ENCODE measurements at regions not wholly inside any gene's neighbourhood (a gene's known extent, or its start where the extent isn't known, plus 50 kb on each side); places are given as distances from the start of the nearest gene placed in this dataset.

DNA sequence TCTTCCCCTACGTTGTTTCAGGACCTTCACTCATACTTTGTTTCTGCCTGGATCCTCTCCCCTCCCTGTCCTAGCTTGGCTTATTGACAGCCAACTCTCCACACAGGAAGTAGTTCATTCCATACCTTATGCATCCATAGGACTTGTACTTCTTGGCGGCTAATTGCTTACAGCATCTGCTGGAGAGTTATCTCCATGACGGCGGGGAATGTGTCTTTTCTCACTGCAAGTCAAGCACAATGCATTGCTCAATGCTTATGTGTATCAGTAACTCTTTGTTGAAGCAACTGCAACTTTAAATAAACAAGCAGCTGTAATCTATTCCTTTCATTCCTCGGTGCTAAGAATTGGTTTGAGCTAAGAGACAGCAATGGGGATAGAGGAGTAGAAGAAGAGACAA, 551.3 kb upstream of the EPHA7 start:
- Histone ChIP-seq H3K27ac (no peak overlapping the region), H3K27me3 (no peaks in the 10 kb centered on the region), H3K9me3 (no peaks in the 10 kb centered on the region), H3K4me1 (no peaks in the 10 kb centered on the region), H3K36me3 (no peaks in the 10 kb centered on the region), H3K4me3 (no peak overlapping the region)
- DNase-seq (peak in 1 of 4 donors; percentile 8), ATAC-seq (no peak)
- intact Hi-C loops (cut with DNase I) = no loop called here
- TF ChIP-seq CTCF (IDR thresholded peaks at IDR 0.05) = no peak

- Histone ChIP-seq H3K36me3 (no peaks in the 10 kb centered on the region), H3K4me1 (no peaks in the 10 kb centered on the region), H3K4me3 (no peak overlapping the region), H3K27ac (no peak overlapping the region), H3K27me3 (no peaks in the 10 kb centered on the region), H3K9me3 (no peaks in the 10 kb centered on the region)
- DNase-seq (no peak), ATAC-seq (no peak)
- TF ChIP-seq CTCF (IDR thresholded peaks at IDR 0.05) = no peak
- intact Hi-C loops (cut with DNase I) = no loop called here
These were observed 548.8 kb upstream of the EPHA7 start for GRCh38 chr6:93968126-93968525.

GRCh38 chr6:93964926-93965325, 545.6 kb upstream of the EPHA7 start:
- Histone ChIP-seq H3K27me3 (no peaks in the 10 kb centered on the region), H3K4me3 (no peak overlapping the region), H3K4me1 (no peaks in the 10 kb centered on the region), H3K27ac (no peak overlapping the region), H3K36me3 (no peaks in the 10 kb centered on the region), H3K9me3 (no peaks in the 10 kb centered on the region)
- no peak for ATAC-seq
- DNase-seq = no peak
- no peak for TF ChIP-seq CTCF (IDR thresholded peaks at IDR 0.05)
- intact Hi-C loops (cut with DNase I) = no loop called here

GRCh38 chr6:93964321-93964720, 545.0 kb upstream of the EPHA7 start:
- H3K27ac ChIP-seq = no peak overlapping the region
- H3K36me3 ChIP-seq = no peaks in the 10 kb centered on the region
- ATAC-seq (no peak), DNase-seq (no peak)
- no peaks in the 10 kb centered on the region for H3K9me3 ChIP-seq
- no peak for TF ChIP-seq CTCF (IDR thresholded peaks at IDR 0.05)
- intact Hi-C loops (cut with DNase I) = no loop called here
- H3K4me1 ChIP-seq = no peaks in the 10 kb centered on the region
- no peak overlapping the region for H3K4me3 ChIP-seq
- no peaks in the 10 kb centered on the region for H3K27me3 ChIP-seq

- Histone ChIP-seq H3K27me3 (no peaks in the 10 kb centered on the region), H3K27ac (no peak overlapping the region), H3K9me3 (no peaks in the 10 kb centered on the region), H3K4me3 (no peak overlapping the region), H3K4me1 (no peaks in the 10 kb centered on the region), H3K36me3 (no peaks in the 10 kb centered on the region)
- no peak for TF ChIP-seq CTCF (IDR thresholded peaks at IDR 0.05)
- no peak for DNase-seq
- intact Hi-C loops (cut with DNase I) = no loop called here
- ATAC-seq = no peak
These were observed 543.2 kb upstream of the EPHA7 start for GRCh38 chr6:93962566-93962965.
